ENCODE measurements at regions not wholly inside any gene's neighbourhood (a gene's known extent, or its start where the extent isn't known, plus 50 kb on each side); places are given as distances from the start of the nearest gene placed in this dataset.

DNA sequence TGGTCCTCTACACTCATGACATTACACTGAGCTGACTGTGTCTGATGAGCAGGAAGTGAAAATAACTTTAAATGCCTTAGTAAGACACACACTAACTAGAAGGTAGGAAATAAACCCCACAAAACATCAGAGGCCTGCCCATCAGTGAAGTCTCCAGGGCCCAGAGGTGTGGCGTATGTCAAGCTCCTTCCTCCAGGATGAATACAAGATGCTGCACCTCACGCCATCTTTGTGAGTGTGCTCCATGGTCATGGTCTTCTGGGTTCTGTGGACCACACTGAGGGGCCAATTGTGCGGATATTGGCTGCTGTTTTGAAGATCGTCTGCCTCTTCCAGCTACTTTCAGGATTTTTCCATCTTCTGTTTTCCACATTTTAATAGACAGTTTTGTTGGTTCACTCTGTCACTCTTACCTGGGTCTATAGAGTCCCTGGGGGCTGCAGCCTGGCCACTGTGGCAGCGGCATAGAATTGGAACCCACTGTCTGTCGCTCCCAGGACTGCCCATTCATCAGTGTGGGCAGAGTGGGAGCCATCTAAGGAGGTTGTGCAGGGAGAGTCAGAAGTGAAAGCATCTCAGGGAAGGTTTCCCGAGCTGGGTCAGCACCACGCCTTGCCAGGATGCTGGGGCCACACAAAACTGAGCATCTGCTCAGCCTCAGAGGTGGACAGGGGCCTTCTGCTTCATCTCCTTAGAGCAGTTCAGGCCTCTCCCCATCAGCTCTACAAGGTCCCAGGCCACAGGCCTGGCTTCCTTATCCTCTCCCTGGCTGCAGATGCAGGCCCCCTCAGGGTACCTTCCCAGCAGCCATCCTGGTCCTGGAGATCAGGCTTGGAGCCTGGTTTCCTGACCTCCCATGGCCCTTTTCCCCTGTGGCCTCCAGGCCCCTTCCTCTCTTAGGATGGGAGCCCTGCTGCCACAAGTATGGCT is 57.5 kb upstream of the C14orf180 start:
- no peak for DNase-seq

DNA sequence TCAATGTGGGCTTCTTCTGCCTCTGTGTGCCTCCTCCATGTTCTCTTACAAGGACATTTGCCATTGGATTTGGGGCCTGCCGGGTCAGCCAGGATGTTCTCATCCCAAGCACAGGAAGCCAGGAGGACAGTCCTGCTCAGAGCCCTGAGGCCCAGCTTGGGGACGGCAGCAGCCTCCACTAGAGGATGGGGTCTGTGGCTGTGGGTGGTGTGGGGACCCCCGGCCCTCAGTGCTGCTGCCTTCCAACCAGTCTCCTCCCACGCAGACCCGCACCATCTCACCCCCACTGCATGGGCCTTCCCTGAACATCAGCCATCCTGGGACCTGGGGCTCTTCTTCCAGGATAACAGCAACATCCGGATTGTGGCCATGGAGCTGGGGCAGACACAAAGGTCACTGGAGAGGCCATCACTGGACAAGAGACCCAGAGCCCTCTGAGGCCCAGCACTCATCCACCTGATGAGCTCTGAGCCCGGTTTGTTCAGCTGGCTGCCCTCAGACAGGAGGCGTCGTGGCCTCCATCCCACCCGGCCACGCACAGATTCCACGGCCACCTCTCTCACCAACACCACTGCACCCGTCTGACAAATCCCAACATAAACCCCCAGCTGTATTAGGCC is 56.5 kb upstream of the C14orf180 start:
- DNase-seq: no peak

DNA sequence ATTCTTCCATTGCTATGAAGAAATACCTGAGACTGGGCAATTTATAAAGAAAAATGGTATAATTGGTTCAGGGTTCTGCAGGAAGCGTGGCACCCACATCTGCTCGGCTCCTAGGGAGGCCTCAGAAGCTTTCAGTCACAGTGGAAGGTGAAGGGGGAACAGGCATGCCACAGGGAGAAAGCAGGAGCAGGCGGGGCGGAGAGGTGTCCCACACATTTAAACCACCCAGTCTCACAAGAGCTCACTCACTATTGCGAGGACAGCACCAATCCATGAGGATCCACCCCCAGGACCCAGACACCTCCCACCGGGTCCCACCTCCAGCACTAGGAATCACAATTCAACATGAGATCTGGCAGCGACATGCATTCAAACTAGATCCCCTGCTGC is 56.0 kb upstream of the C14orf180 start:
- DNase-seq: no peak

DNA sequence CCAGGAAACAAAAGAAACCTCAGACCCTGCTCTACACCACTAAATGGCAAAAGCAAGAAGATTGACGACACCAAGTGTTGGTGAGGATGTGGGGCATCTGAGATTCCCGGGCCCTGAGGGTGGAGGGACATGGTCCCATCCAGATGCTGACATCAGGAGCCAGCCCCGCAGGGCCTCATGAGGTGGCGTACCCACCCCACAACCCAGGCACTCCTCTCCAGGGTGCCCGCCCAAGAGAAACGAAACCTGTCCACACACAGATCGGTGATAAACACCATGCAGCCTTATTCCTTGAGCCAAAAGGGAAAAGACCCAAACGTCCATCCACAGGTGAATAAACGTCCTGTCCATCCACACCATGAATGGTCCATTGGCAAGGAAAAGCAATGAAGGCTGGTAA is 54.8 kb upstream of the C14orf180 start:
- no peak for DNase-seq

DNA sequence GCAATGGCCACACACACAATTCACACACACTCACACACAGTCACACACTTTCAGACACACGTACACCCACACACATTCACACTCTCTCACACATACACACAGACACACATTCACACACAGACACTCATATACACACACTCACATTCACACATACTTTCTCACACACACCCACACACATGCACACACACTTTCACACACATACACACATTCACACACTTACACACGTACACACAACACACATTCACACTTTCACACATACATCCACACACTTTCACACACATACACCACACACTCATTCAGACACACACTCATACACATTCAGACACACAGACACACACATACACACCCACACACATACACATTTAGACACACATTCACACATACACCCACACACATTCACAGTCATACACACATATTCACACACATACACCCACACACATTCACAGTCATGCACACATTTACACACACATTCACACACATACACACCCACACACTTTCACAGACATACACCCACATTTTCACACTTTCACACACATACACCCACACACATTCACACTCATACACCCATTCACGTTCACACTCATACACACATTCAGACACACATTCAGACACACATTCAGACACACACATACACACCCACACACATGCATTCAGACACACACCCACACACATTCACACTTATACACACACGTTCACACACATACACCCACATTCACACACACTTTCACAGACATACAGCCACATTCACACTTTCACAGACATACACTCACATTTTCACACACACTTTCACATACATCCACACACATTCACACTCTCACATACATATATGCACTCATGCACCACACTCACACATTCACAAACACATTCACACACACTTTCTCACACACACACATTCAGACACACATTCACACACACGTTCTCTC is 52.6 kb upstream of the C14orf180 start:
- no peak for DNase-seq

DNA sequence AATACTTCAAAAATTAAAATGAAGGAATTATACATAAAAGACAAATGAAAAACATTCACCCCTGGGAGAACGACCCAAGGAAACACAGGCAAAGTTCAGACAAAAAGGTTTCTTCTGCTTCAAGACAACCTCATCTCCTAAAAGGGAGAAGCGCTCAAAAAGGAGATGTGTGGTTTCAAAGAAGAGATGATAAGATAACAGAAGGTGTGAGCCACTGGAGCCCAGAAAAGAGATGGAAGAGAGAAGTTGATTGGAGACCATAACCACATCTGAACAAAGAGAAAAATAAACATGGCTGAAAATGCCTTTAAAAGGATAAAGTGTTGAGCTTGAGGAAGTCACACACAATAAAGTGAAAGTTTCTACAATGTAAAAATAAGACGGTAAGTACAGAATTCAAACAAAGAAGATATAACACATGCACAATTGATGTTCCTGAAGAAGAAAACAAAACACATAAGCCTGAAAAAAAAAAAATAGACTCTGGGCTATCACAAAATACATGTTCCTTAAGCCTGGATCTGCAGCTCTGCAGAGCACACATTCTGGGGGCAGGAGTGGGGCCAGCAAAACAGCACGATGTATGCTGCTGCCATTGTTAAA is 51.6 kb upstream of the C14orf180 start:
- no peak for DNase-seq

DNA sequence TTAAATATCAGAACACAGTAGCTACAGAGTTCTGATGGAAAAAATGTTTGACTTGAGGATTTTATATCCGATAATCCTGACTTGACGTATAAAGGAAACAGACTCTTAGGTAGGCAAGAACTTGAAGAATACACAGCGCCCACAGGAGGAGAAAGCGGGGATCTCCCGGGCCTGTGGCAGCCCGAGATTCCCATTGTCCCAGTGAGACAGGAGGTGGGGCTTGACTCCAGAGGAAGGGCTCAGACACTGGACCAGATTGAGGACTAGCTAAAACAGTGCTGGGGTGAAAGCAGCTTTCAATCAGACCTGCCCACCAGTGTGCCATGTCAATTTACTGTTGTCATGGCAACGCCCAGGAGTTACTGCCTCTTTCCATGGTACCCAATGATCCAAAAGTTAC is 51.1 kb upstream of the C14orf180 start:
- no peak for DNase-seq

Measured in NCI-H1694 (cell line).